ENCODE measurements at regions not wholly inside any gene's neighbourhood (a gene's known extent, or its start where the extent isn't known, plus 50 kb on each side); places are given as distances from the start of the nearest gene placed in this dataset.

GRCh38 chr1:5733596-5733995 lies 258.6 kb downstream of the NPHP4 start:
- no peaks in the 10 kb centered on the region for H3K27me3 ChIP-seq (replicated peaks in 1 of 4; ENCODE audit: control extremely low read depth in 1 of 4, control insufficient read depth in 3 of 4, insufficient read depth in 4 of 4, low read length in 3 of 4)
- Mint-ChIP-seq H3K27me3 (peaks cover 3% of the 10 kb centered on the region), H3K9me3 (ENCODE audit: insufficient read depth) (no peaks in the 10 kb centered on the region), H3K27ac (no peak overlapping the region), H3K4me1 (no peaks in the 10 kb centered on the region), H3K4me3 (no peak overlapping the region)
- no peaks in the 10 kb centered on the region for H3K4me1 ChIP-seq (ENCODE audit: control insufficient read depth in 2 of 2, insufficient read depth in 2 of 2, low read length in 2 of 2)
- no peak overlapping the region for H3K9ac ChIP-seq (ENCODE audit: low read length)
- ATAC-seq (ENCODE audit: low read depth) (no peak), DNase-seq (no peak)
- POLR2A ChIA-PET = no interaction called here
- H4K20me1 ChIP-seq (ENCODE audit: control insufficient read depth, insufficient read depth, low read length, poor library complexity, severe bottlenecking) = no peaks in the 10 kb centered on the region
- no peaks in the 10 kb centered on the region for H3K36me3 ChIP-seq (replicated peaks in 1 of 2; ENCODE audit: control extremely low read depth in 1 of 2, control insufficient read depth in 1 of 2, extremely low read depth in 1 of 2, insufficient read depth in 2 of 2, low read length in 1 of 2)
- TF ChIP-seq EZH2 (IDR thresholded peaks at IDR 0.05; ENCODE audit: borderline replicate concordance, insufficient read depth, low read depth, low read length, poor library complexity, severe bottlenecking) = no peak
- no peak for TF ChIP-seq CTCF (IDR thresholded peaks at IDR 0.05)
- H2AFZ ChIP-seq (ENCODE audit: insufficient read depth, low read depth, low read length, poor library complexity, severe bottlenecking) = no peak overlapping the region
- no peak overlapping the region for H3K4me2 ChIP-seq (replicated peaks; ENCODE audit: low read depth, low read length, poor library complexity, severe bottlenecking)
- WGBS (ENCODE audit: insufficient coverage) = 92% methylated on average over 12 of the region's 13 CpGs
- CTCF ChIA-PET = no interaction called here
- H3K9me3 ChIP-seq (ENCODE audit: control extremely low read depth in 1 of 3, control insufficient read depth in 2 of 3, insufficient read depth in 1 of 3, low read length in 2 of 3) = peaks cover 0 to 4% (median 0%) of the 10 kb centered on the region in 3 donors
- no peaks in the 10 kb centered on the region for H3K79me2 ChIP-seq (ENCODE audit: control insufficient read depth, insufficient read depth, low read length)
- intact Hi-C loops (cut with micrococcal nuclease) = no loop called here
- H3K27ac ChIP-seq (ENCODE audit: low read length in 2 of 2) = no peak overlapping the region
- no peak overlapping the region for H3K4me3 ChIP-seq (ENCODE audit: control extremely low read depth in 1 of 5, extremely low read depth in 1 of 5, insufficient read depth in 1 of 5, low read depth in 2 of 5, low read length in 4 of 5)

- H3K9me3 Mint-ChIP-seq (ENCODE audit: insufficient read depth) = no peaks in the 10 kb centered on the region
- H3K4me2 ChIP-seq (replicated peaks; ENCODE audit: low read depth, low read length, poor library complexity, severe bottlenecking) = no peak overlapping the region
- no peak overlapping the region for H2AFZ ChIP-seq (ENCODE audit: insufficient read depth, low read depth, low read length, poor library complexity, severe bottlenecking)
- no peak overlapping the region for H3K27ac ChIP-seq (ENCODE audit: low read length in 2 of 2)
- H3K9me3 ChIP-seq (ENCODE audit: control extremely low read depth in 1 of 3, control insufficient read depth in 2 of 3, insufficient read depth in 1 of 3, low read length in 2 of 3) = peaks cover 0 to 4% (median 0%) of the 10 kb centered on the region in 3 donors
- no peak overlapping the region for H3K27ac Mint-ChIP-seq
- no peak for DNase-seq
- H3K9ac ChIP-seq (ENCODE audit: low read length) = no peak overlapping the region
- H3K27me3 ChIP-seq (replicated peaks in 1 of 4; ENCODE audit: control extremely low read depth in 1 of 4, control insufficient read depth in 3 of 4, insufficient read depth in 4 of 4, low read length in 3 of 4) = no peaks in the 10 kb centered on the region
- no peak overlapping the region for H3K4me3 ChIP-seq (ENCODE audit: control extremely low read depth in 1 of 5, extremely low read depth in 1 of 5, insufficient read depth in 1 of 5, low read depth in 2 of 5, low read length in 4 of 5)
- H3K4me1 Mint-ChIP-seq = no peaks in the 10 kb centered on the region
- POLR2A ChIA-PET = no interaction called here
- CTCF ChIA-PET = no interaction called here
- WGBS (ENCODE audit: insufficient coverage) = 78% methylated on average over 5 of the region's 5 CpGs
- no peaks in the 10 kb centered on the region for H4K20me1 ChIP-seq (ENCODE audit: control insufficient read depth, insufficient read depth, low read length, poor library complexity, severe bottlenecking)
- no peaks in the 10 kb centered on the region for H3K79me2 ChIP-seq (ENCODE audit: control insufficient read depth, insufficient read depth, low read length)
- intact Hi-C loops (cut with micrococcal nuclease) = no loop called here
- no peaks in the 10 kb centered on the region for H3K36me3 ChIP-seq (replicated peaks in 1 of 2; ENCODE audit: control extremely low read depth in 1 of 2, control insufficient read depth in 1 of 2, extremely low read depth in 1 of 2, insufficient read depth in 2 of 2, low read length in 1 of 2)
- no peak for ATAC-seq (ENCODE audit: low read depth)
- TF ChIP-seq CTCF (IDR thresholded peaks at IDR 0.05) (no peak), EZH2 (IDR thresholded peaks at IDR 0.05; ENCODE audit: borderline replicate concordance, insufficient read depth, low read depth, low read length, poor library complexity, severe bottlenecking) (no peak)
- H3K27me3 Mint-ChIP-seq = no peaks in the 10 kb centered on the region
- H3K4me1 ChIP-seq (ENCODE audit: control insufficient read depth in 2 of 2, insufficient read depth in 2 of 2, low read length in 2 of 2) = no peaks in the 10 kb centered on the region
- no peak overlapping the region for H3K4me3 Mint-ChIP-seq
These were observed 261.2 kb downstream of the NPHP4 start for GRCh38 chr1:5731110-5731423.
